ENCODE measurements at regions not wholly inside any gene's neighbourhood (a gene's known extent, or its start where the extent isn't known, plus 50 kb on each side); places are given as distances from the start of the nearest gene placed in this dataset.

GRCh38 chr1:168963601-168964000, 142.9 kb upstream of the ATP1B1 start:
- DNase-seq (ENCODE audit: low read depth in 2 of 2) = no peak

- no peak for DNase-seq (ENCODE audit: low read depth in 2 of 2)
These were observed 142.0 kb upstream of the ATP1B1 start for GRCh38 chr1:168964478-168964877.

- DNase-seq (ENCODE audit: low read depth in 2 of 2) = no peak
These were observed 140.3 kb upstream of the ATP1B1 start for GRCh38 chr1:168966217-168966616.

- no peak for DNase-seq (ENCODE audit: low read depth in 2 of 2)
These were observed 139.9 kb upstream of the ATP1B1 start for GRCh38 chr1:168966636-168967035.

GRCh38 chr1:168970926-168971659, 135.4 kb upstream of the ATP1B1 start:
- no peak for DNase-seq (ENCODE audit: low read depth in 2 of 2)

- DNase-seq (ENCODE audit: low read depth in 2 of 2) = no peak
These were observed 134.3 kb upstream of the ATP1B1 start for GRCh38 chr1:168972225-168972624.

- no peak for DNase-seq (ENCODE audit: low read depth in 2 of 2)
These were observed 133.6 kb upstream of the ATP1B1 start for GRCh38 chr1:168972887-168973286.

GRCh38 chr1:168974117-168974516, 132.4 kb upstream of the ATP1B1 start:
- no peak for DNase-seq (ENCODE audit: low read depth in 2 of 2)

GRCh38 chr1:168974611-168975010, 131.9 kb upstream of the ATP1B1 start:
- DNase-seq (ENCODE audit: low read depth in 2 of 2) = no peak

- DNase-seq (ENCODE audit: low read depth in 2 of 2) = no peak
These were observed 130.2 kb upstream of the ATP1B1 start for GRCh38 chr1:168976267-168976666.

- DNase-seq (ENCODE audit: low read depth in 2 of 2) = no peak
These were observed 128.9 kb upstream of the ATP1B1 start for GRCh38 chr1:168977618-168978017.

GRCh38 chr1:168979276-168979675, 127.2 kb upstream of the ATP1B1 start:
- DNase-seq (ENCODE audit: low read depth in 2 of 2) = no peak

- no peak for DNase-seq (ENCODE audit: low read depth in 2 of 2)
These were observed 126.3 kb upstream of the ATP1B1 start for GRCh38 chr1:168980180-168980579.

GRCh38 chr1:168980656-168981055, 125.8 kb upstream of the ATP1B1 start:
- DNase-seq (ENCODE audit: low read depth in 2 of 2) = no peak

- DNase-seq (ENCODE audit: low read depth in 2 of 2) = no peak
These were observed 123.7 kb upstream of the ATP1B1 start for GRCh38 chr1:168982778-168983177.

GRCh38 chr1:168987330-168987729, 119.2 kb upstream of the ATP1B1 start:
- DNase-seq (ENCODE audit: low read depth in 2 of 2) = no peak

GRCh38 chr1:168987923-168988322, 118.6 kb upstream of the ATP1B1 start:
- DNase-seq (ENCODE audit: low read depth in 2 of 2) = no peak

- DNase-seq (ENCODE audit: low read depth in 2 of 2) = no peak
These were observed 116.5 kb upstream of the ATP1B1 start for GRCh38 chr1:168989985-168990384.

- DNase-seq (ENCODE audit: low read depth in 2 of 2) = peak; percentile 11 to 19
These were observed 114.6 kb upstream of the ATP1B1 start for GRCh38 chr1:168991667-168992475.

GRCh38 chr1:169001353-169001752, 105.1 kb upstream of the ATP1B1 start:
- no peak for DNase-seq (ENCODE audit: low read depth in 2 of 2)

- no peak for DNase-seq (ENCODE audit: low read depth in 2 of 2)
These were observed 102.5 kb upstream of the ATP1B1 start for GRCh38 chr1:169003864-169004516.

- DNase-seq (ENCODE audit: low read depth in 2 of 2) = no peak
These were observed 100.7 kb upstream of the ATP1B1 start for GRCh38 chr1:169005776-169006175.

- no peak for DNase-seq (ENCODE audit: low read depth in 2 of 2)
These were observed 96.8 kb upstream of the ATP1B1 start for GRCh38 chr1:169009666-169010065.

All from stimulated activated CD4-positive, alpha-beta T cell treated with anti-CD3 and anti-CD28 coated beads, Interleukin-15, amount 100 ng/mL, for 48 hours (primary cell).